Left cardiac atrium (tissue), 4 donors: ENCODE measurements at regions not wholly inside any gene's neighbourhood (a gene's known extent, or its start where the extent isn't known, plus 50 kb on each side); places are given as distances from the start of the nearest gene placed in this dataset.
"Not testable (repeated sequence)": the region's sequence is repeated elsewhere in the genome, so short reads cannot be mapped to it uniquely, and the experiment has no call there.

Source experiments
- ATAC-seq, 2 donors: fragments of 200-7000 bp; cut with Tn5 transposase; one replicate each; pipeline ENCODE4 v1.9.1; 2020; ENCODE audit warnings: mild to moderate bottlenecking in 2 of 2, moderate library complexity in 2 of 2
- DNase-seq: peaks from one replicate; pipeline ENCODE4 v3.0.0-alpha.2; 2020
- intact Hi-C, 2 donors: fragments of 100-400 bp; cut with DNase I; formaldehyde crosslinking; loops; one replicate each; pipeline versions ENCODE4 v1.14.1 to v1.15.1; 2022 to 2023
- donor health status: DM: no; HTN: yes; CAD: no.
- donor health status: DM: no; HTN: yes; CAD: no; lungs with severe emphysema.
- donor health status: DM: yes; HTN: yes; CAD: no.
- donor health status: Dilated cardiomyopathy.

DNA sequence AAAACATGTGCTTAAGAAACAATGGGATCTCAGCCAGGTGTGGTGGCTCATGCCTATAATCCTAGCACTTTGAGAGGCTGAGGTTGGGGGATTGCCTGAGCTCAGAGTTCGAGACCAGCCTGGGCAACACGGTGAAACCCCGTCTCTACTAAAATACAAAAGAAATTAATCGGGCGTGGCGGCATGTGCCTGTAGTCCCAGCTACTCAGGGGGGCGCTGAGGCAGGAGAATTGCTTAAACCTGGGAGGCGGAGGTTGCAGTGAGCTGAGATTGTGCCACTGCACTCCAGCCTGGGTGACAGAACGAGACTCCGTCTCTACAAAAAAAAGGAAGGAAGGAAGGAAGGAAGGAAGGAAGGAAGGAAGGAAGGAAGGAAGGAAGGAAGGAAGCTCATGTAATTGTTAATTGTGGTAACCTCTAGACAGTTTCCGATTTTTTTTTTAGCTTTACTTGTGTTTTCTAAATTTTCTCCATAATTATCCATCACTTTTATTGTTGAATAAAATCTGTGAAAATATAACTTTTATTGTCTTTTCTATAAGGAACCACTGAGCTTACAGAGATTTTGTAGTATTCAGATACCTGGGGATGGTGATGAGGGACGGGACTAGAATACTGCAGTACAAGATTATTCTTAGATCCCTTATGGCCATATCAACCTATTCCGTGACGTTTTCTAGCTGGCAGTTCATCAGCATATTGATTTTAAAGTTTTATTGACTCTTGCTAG is 506.9 kb downstream of the NR2F2 start:
- intact Hi-C loops, result no loop called here
- ATAC-seq, result no peak
- DNase-seq, result no peak

DNA sequence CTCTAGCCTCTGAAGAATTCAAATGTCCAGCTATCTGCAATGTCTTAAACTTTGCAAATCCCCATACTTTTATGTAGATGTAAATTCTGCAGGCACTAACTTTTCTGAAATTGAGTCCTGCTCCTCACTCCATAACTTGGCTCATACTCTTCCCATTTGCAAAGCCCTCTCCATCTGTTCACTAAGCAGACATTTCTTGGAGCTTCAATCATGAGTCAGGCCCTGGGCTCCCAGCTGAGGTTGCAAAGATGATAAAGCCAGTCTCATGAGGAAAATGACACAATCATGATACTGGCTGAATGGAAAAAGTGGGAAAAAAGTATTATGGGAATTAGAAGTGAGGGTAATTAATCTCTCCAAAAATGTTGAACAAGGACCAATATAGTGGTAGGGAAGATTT is 507.6 kb downstream of the NR2F2 start:
- DNase-seq, result no peak
- intact Hi-C loops, result no loop called here
- ATAC-seq, result no peak

DNA sequence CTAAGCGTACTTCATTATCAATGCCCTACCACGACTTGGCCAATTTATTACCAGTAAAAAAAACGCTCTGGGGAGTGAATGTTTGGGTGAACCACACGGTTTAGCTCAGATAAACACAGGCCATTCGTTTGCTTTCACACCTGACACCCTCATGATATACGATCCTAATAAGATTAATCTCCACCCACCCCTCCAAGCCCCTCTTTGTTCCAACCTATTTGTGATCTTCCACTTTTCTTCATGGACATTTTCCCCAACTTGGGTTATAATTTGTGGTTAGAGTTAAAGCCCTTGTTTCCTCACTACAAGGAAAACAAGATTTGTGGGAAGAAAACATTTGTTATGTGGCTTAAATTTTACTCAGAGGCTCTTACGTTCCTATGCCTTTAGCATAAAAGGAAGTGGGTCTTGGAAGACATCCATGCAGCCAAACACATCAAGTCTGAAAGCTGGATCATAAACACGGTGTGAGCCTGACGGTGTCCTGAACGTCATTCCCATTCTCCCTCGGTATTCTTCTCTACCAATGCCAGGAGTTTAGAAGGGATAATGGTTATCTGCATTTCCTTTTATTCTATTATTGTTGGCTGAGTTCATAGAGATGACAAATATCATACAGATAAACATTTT is 518.9 kb downstream of the NR2F2 start:
- ATAC-seq, result no peak

DNA sequence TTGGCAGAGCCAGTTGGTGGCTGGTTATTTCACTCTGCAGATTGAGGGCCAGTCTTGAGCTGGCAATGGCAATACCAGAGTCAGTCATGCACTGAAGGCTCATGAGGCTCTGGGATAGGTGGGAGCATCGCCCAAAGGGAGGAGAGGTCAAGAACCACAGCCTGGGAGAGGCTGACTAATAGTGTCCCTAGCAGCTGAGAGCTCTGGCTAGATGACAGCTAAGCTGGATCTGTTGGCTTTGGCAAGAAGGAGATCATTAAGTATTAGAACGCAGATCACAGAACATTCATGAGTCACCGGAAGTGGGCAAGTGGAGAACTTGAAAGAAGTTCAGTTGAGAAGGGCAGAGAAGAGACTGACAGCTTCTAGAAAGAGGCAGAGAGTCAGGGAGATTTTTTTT is 521.1 kb downstream of the NR2F2 start:
- DNase-seq (no peak), ATAC-seq (peak; percentile 27 to 57)
- intact Hi-C loops, result no loop called here

More for the DNA sequence above, 518.9 kb downstream of the NR2F2 start:
- intact Hi-C loops, result no loop called here
- DNase-seq, result no peak

DNA sequence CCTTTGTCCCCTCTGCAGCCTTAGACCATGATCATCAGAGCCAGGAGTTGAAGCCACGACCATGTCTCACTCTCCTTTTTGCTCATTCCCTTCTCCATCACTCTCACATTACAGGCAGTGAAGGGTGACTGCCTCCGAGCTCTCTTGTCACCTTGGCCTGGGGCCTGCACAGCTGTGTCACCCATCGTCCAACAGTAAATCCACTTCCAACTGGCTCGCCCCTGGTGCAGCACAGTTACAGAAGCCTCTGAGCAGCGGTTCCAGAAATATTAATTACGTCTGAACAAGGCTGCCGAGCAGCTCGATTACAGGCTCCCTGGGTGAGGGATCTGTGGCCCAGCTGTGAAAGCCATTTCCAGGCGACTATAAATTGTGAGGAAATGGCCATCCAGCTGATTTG is 528.2 kb downstream of the NR2F2 start:
- intact Hi-C loops, result no loop called here
- ATAC-seq, result no peak
- DNase-seq, result no peak

DNA sequence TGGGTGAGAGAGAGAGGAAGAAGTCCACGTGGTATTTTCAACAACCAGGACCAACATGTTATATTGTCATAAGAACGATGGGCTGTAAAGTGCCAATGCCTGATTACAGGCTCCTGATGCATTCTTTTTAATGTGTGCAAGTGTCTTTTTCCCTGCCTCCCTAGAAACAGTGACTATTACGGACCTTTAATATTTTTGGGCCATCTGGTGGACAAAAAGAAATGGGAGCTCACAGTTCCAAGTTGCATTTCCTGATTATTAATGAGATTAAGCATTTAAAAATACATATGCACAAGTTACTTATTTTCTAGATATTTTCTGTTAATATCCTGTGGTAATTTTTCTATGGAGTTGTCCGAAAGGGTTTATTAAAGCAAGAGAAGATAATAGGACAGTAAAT is 530.2 kb downstream of the NR2F2 start:
- DNase-seq (no peak), ATAC-seq (no peak)
- intact Hi-C loops, result no loop called here

DNA sequence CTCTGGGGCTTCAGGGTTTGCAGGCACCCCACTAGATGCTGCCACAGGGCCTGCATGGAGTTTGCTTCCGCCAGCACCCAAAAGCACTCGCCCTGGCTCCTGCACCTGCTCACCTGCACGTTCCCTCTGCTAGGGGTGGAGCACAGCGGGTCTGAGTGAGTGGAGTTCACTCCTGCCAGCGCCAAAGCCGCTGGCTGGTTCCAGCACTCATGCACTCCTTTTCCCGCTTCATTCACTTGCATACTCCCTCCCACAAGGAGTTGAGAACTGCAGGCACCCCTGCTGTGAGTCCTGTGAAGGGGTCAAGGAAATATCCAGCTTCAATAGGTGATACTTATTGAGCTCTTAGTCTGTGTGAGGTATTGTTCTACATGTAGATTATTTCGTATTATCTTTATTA is 537.5 kb downstream of the NR2F2 start:
- no peak for ATAC-seq
- DNase-seq, result no peak
- intact Hi-C loops, result no loop called here

DNA sequence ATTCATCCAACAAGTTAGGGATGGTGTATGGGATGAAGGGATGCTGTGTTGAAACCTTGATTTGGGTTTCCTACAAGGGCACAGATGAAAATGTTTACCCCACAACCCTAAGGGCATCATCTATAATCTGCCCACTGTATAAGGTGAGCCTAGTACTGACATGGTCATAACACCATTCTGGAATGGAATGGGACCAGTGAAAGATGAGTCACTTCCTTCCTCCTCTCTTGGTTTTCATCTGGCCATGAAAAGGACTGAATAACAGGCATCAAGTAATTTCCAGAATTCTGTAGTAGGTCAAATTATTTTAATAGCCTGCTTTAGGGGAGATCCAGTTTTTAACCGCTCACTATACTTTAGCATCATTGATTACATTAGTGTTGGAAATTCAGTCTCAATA is 538.6 kb downstream of the NR2F2 start:
- intact Hi-C loops, result no loop called here
- ATAC-seq, result no peak

DNA sequence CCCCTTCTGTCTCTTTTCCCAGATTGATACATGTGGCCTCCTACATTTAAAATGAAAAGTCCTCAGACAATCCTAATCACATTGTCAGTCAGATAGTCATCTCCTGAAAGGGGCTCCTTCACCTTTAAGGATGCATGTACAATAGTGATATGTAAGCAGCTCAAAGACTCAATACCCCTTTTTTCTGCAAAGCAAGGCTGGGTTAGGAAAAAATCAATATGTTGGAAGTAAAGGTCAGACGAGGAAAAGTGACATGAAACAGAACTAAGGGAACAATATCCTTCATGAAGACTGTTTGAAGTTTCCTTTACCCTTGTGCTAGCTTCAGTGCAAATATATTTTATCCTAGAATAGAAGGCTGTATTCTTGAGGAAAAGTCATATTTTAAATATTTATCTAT is 539.3 kb downstream of the NR2F2 start:
- DNase-seq (no peak), ATAC-seq (no peak)
- intact Hi-C loops, result no loop called here

More for the DNA sequence above, 538.6 kb downstream of the NR2F2 start:
- DNase-seq, result no peak

DNA sequence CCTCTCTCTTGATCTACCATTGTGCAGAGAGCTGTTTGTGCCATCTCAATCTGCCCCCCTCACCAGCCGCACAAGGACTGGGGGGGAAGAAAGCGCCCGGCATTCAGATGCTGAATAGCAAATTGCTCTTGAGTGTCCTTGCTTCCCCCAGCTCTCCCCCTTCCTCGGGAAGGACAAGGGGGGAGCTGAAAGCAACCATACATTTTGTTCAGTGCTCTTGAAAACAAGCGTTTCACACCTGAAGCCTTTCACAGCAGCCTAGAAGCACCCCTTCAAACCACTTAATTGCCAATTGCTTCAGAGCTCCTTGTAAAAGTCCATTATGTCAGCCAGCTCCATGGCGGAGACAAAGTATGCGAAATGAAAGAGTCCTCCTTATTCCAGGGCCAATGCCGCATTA is 540.1 kb downstream of the NR2F2 start:
- no peak for DNase-seq
- ATAC-seq, result no peak
- intact Hi-C loops, result no loop called here

DNA sequence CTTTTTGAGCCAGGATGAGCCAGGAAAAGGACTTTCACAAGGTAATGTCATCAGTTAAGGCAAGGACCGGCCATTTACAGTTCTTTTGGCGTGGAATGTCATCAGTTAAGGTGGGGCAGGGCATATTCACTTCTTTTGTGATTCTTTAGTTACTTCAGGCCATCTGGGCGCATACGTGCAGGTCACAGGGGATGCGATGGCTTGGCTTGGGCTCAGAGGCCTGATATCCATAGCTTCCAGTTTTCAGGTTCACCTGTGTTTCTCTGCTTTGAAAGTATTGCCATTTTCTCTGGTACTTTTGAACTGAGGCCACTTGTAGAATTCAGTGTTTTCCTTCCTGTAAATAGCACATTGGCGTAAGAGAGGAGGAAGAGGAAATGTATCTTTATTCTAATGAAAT is 546.9 kb downstream of the NR2F2 start:
- ATAC-seq, DNase-seq, intact Hi-C loops: not testable (repeated sequence)

DNA sequence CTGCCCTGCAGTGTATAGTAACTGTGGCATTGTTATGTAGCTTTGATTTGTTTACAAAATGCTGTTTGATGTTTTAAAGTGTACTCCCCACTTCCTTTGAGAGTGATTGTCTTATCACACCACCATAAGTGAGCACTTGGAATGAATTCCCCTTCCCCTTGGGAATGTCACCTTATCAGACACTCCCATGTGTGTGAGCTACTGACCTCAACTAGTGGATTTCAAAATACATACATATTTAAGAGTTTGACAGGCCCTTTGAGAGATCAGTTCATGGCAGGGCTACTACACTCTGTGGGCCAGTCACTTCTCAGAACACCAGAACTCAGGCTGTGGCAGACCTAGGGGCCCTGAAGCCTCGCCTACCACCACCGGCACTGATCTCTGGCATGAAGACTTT is 547.6 kb downstream of the NR2F2 start:
- DNase-seq (no peak), ATAC-seq (no peak)
- intact Hi-C loops, result no loop called here

DNA sequence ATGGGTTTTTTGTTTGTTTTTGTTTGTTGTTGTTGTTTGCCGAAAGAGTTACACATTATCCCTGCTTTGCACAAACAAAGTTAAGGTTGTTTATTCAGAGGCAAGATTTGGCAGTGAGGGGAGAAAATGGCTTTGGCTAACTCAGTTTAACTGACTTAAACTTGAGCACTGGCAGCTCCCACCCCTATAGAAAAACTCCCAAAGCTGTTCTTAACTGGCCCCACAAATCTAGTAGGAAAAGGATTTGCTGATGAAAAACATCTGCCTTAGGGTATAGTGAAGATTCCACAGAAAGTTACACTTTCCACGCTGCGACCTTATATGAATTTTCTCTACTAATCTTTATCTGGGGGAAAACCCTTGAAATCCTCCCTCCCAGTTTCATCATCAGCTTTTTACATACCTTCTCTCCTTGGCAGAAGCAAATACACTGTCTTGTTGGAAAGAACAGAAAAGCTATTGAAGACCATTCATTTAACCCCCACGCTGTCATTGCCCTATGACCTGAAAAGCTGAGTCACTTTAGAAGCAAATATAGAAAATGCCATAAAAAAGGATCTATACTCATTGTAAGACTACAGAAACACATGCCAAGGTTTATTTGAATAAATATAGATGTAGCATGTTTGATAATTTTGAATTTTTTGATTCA is 551.7 kb downstream of the NR2F2 start:
- intact Hi-C loops, result no loop called here
- no peak for DNase-seq
- no peak for ATAC-seq

DNA sequence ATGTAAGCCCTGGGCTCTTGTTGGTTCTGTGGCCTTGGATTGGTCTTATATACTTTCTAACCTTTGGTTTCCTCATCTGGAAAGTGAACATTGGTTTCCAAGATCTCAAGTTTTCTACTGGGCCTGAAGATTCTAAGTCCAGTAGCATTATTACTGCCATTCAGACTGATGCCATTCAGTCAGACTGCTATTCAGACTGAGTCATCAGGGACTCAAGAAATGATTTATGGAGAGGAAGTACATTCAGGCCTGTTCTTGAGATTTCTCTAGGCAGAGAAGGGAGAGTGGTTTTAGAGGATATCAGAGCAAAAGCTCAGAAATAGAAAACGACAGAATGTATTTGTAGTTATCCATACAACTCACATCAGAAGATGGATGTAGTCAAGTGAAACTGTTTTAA is 557.2 kb downstream of the NR2F2 start:
- intact Hi-C loops, result no loop called here
- ATAC-seq (no peak), DNase-seq (no peak)

DNA sequence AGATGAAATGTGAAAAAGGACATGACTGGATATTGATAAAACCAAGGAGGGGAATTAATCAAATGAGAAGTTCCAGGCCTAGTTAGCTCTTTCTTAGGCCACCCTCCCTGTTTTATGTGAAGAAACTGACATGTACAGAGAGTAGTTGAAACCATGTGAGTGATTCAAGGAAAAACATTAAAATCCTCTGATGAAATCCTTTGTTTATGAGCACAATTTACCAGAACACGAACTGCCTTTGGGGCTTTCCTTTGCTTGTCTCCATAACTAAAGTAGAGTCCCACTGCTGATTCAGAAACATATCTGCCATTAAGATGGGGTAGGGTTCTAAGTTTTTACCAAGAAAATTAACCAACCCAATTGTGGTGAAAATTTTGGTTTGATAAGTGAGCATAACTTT is 558.3 kb downstream of the NR2F2 start:
- ATAC-seq (no peak), DNase-seq (no peak)
- intact Hi-C loops, result no loop called here

DNA sequence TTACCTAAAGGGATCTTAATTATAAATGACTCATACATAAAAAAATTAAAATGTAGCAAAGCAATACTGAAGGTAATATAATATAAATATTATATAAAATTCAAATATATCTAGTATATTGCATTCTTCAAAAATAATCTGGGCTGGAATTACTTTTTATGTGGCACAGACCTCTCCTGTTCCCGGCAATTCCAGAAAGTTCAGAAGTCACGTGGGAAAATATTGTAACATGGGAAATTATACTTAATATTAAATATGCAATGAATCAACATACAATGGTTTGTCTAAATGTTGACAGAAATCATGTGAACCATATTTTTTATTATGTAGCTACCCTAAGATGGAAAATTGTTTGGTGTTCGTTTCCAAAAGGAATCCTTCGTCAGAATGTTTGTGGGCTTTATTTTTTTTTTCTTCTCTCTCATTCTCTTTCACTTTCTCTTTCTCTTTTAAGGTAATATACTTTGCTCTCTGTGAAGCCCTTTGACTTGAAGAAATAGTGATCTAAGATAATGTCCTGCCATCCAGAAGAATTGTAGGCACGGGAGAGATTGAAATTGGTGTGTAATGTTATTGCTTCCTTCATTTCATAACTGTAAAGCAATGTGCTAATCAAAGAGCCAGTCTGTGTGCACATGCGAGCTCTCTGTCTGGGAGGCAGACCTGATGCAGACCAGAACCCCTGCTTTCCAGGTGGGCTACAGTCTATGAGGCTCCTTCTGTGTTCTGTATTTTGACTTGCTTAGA is 559.4 kb downstream of the NR2F2 start:
- intact Hi-C loops, result loop anchor here in 1 of 2 donors (5.0 kb wide), 1 partner anchor 533 kb away; no protein-coding TSS in a partner anchor
- ATAC-seq, result no peak
- DNase-seq, result no peak

DNA sequence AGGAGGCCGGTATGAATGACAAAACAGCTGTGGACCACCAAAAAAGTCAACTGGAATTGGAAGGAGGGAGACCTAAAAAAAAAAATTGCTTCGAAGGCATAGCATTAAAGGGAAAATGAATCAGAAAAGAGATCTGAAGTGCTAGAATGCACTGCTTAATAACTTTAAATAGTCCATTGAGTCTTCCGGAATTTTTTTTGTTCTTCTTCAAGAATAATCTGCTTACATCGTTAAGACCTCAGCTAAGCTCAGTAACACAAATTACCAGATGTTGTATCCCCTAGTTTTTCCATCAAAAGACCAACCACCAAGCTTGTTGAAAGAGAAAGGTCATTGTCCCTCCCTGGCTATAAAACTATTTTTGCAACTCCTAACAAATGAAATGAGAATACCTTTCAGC is 560.5 kb downstream of the NR2F2 start:
- DNase-seq, result no peak
- intact Hi-C loops, result loop anchor here in 1 of 2 donors (5.0 kb wide), 1 partner anchor 534 kb away; no protein-coding TSS in a partner anchor

DNA sequence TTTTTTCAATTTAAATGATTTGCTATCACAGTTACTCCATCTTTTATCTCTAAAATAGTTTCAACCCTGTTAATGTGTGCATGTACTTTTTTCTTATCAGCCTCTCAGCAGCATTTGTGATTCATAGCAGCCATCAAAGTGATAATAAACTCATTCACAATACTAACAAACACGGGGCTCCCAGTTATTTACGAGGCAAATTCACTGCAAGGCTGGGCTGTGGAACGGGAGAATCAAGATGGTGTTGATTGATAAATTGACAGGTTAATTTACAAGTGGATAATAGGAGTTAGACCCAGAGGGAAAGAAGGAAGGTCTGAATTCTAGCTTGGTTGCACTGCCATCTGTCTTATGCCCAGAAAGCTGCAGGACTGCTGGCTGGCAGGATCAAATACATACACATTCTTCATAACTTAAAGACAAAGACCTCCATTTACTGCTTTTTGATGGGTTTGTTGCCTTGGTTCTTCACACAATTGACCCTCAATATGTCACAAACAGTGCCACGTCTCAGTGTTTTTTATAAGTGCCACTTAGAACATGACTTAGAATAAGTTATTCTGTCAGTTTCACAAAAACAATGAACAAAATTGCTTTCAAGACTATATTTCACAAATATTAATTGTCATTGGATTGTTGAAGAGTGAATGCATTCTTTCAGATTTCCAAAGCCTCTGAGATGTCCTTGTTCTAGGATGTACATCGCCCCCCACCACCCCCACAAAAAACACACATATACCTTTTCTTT is 562.8 kb downstream of the NR2F2 start:
- DNase-seq (no peak), ATAC-seq (peak in 1 of 2 donors; percentile 38)
- intact Hi-C loops, result loop anchor here in 1 of 2 donors (5.0 kb wide), 1 partner anchor 536 kb away; no protein-coding TSS in a partner anchor

More for the DNA sequence above, 560.5 kb downstream of the NR2F2 start:
- ATAC-seq, result no peak

DNA sequence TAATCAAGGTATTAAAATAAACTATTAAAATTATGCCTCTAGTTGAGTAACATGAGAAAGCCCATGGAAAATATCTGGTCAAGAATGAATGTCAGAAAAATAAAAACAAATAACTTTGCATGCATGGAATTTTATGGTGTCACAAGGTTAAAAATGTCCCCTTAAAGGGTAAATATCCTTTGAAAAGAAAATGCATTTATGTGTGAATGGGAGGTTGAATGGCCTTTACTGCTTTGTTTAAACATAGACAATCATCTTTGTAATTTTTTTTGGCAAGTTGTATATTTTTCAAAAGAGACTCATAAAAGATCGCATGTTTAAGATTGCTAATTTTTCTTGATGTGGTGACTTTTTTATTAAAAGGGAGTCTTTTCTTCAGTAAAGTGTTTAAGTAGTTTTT is 564.2 kb downstream of the NR2F2 start:
- ATAC-seq, result no peak
- no peak for DNase-seq
- intact Hi-C loops, result loop anchor here in 1 of 2 donors (5.0 kb wide), 1 partner anchor 537 kb away; no protein-coding TSS in a partner anchor
